H7 (cell line): ENCODE measurements at regions not wholly inside any gene's neighbourhood (a gene's known extent, or its start where the extent isn't known, plus 50 kb on each side); places are given as distances from the start of the nearest gene placed in this dataset.
"Not testable (repeated sequence)": the region's sequence is repeated elsewhere in the genome, so short reads cannot be mapped to it uniquely, and the experiment has no call there.

Experiments used
- DNase-seq: peaks from one replicate; pipeline ENCODE4 v3.0.0; 2012
- H3K27me3 ChIP-seq: 2 replicates; pipeline ENCODE4 v1.6.0; 2011; ENCODE audit warnings: mild to moderate bottlenecking, low read length; ENCODE audit not compliant: control insufficient read depth, insufficient read depth
- H3K36me3 ChIP-seq: replicated peaks from 2 replicates; pipeline ENCODE4 v1.5.1; 2011; ENCODE audit warnings: low read length; ENCODE audit not compliant: control insufficient read depth, insufficient read depth
- H3K4me3 ChIP-seq: 2 replicates; pipeline ENCODE4 v1.5.1; 2011; ENCODE audit warnings: low read depth, mild to moderate bottlenecking, control low read depth, low read length, moderate library complexity; ENCODE audit not compliant: insufficient read depth

GRCh38 chr4:17265653-17266052 is 246.2 kb downstream of the QDPR start:
- Histone ChIP-seq H3K4me3 (no peak overlapping the region), H3K27me3 (no peaks in the 10 kb centered on the region; the same call in 1 of the 2 replicates)

GRCh38 chr4:17265139-17265538 is 246.8 kb downstream of the QDPR start:
- Histone ChIP-seq H3K36me3 (no peaks in the 10 kb centered on the region), H3K27me3 (no peaks in the 10 kb centered on the region; the same call in 1 of the 2 replicates), H3K4me3 (no peak overlapping the region)
- no peak for DNase-seq

More at GRCh38 chr4:17265653-17266052, 246.2 kb downstream of the QDPR start:
- no peak for DNase-seq
- no peaks in the 10 kb centered on the region for H3K36me3 ChIP-seq

- Histone ChIP-seq H3K36me3 (no peaks in the 10 kb centered on the region), H3K27me3 (no peaks in the 10 kb centered on the region), H3K4me3 (no peak overlapping the region)
- DNase-seq = no peak
These were observed 251.6 kb downstream of the QDPR start for GRCh38 chr4:17260166-17260907.

GRCh38 chr4:17258106-17258505 is 253.8 kb downstream of the QDPR start:
- no peak overlapping the region for H3K4me3 ChIP-seq
- H3K36me3 ChIP-seq = no peaks in the 10 kb centered on the region
- H3K27me3 ChIP-seq = no peaks in the 10 kb centered on the region
- DNase-seq = no peak

GRCh38 chr4:17252131-17252530 is 259.8 kb downstream of the QDPR start:
- no peaks in the 10 kb centered on the region for H3K27me3 ChIP-seq
- H3K4me3 ChIP-seq = no peak overlapping the region
- no peaks in the 10 kb centered on the region for H3K36me3 ChIP-seq
- no peak for DNase-seq

- Histone ChIP-seq H3K36me3 (no peaks in the 10 kb centered on the region), H3K4me3 (no peak overlapping the region), H3K27me3 (no peaks in the 10 kb centered on the region)
- no peak for DNase-seq
These were observed 260.8 kb downstream of the QDPR start for GRCh38 chr4:17251101-17251500.

- H3K36me3 ChIP-seq = no peaks in the 10 kb centered on the region
These were observed 261.3 kb downstream of the QDPR start for GRCh38 chr4:17250591-17250990.

GRCh38 chr4:17246656-17247055 is 265.2 kb downstream of the QDPR start:
- no peaks in the 10 kb centered on the region for H3K27me3 ChIP-seq
- H3K36me3 ChIP-seq = no peaks in the 10 kb centered on the region
- H3K4me3 ChIP-seq = no peak overlapping the region
- DNase-seq = no peak

More at GRCh38 chr4:17250591-17250990, 261.3 kb downstream of the QDPR start:
- Histone ChIP-seq H3K27me3 (no peaks in the 10 kb centered on the region), H3K4me3 (no peak overlapping the region)
- no peak for DNase-seq

GRCh38 chr4:17241835-17242234 is 270.1 kb downstream of the QDPR start:
- no peak for DNase-seq
- Histone ChIP-seq H3K27me3 (no peaks in the 10 kb centered on the region), H3K36me3 (no peaks in the 10 kb centered on the region), H3K4me3 (no peak overlapping the region)

- Histone ChIP-seq H3K4me3 (no peak overlapping the region), H3K27me3 (no peaks in the 10 kb centered on the region), H3K36me3 (no peaks in the 10 kb centered on the region)
- no peak for DNase-seq
These were observed 273.3 kb downstream of the QDPR start for GRCh38 chr4:17238633-17239032.

GRCh38 chr4:17236686-17237085 is 275.2 kb downstream of the QDPR start:
- H3K4me3 ChIP-seq = no peak overlapping the region
- H3K27me3 ChIP-seq = no peaks in the 10 kb centered on the region
- no peaks in the 10 kb centered on the region for H3K36me3 ChIP-seq
- DNase-seq = no peak

- Histone ChIP-seq H3K4me3 (no peak overlapping the region), H3K36me3 (no peaks in the 10 kb centered on the region), H3K27me3 (no peaks in the 10 kb centered on the region)
- DNase-seq = no peak
These were observed 277.2 kb downstream of the QDPR start for GRCh38 chr4:17234678-17235077.

GRCh38 chr4:17232566-17233253 is 279.2 kb downstream of the QDPR start:
- peak; percentile 8 for DNase-seq
- no peaks in the 10 kb centered on the region for H3K27me3 ChIP-seq
- H3K36me3 ChIP-seq = no peaks in the 10 kb centered on the region
- no peak overlapping the region for H3K4me3 ChIP-seq

GRCh38 chr4:17231880-17232475 is 279.9 kb downstream of the QDPR start:
- H3K36me3 ChIP-seq, DNase-seq, H3K27me3 ChIP-seq, H3K4me3 ChIP-seq: not testable (repeated sequence)

GRCh38 chr4:17230727-17231126 is 281.2 kb downstream of the QDPR start:
- DNase-seq = no peak
- no peaks in the 10 kb centered on the region for H3K27me3 ChIP-seq
- no peaks in the 10 kb centered on the region for H3K36me3 ChIP-seq
- H3K4me3 ChIP-seq = no peak overlapping the region
